Right renal cortex interstitium (tissue), 3 donors: ENCODE measurements at regions not wholly inside any gene's neighbourhood (a gene's known extent, or its start where the extent isn't known, plus 50 kb on each side); places are given as distances from the start of the nearest gene placed in this dataset.
"Not testable (repeated sequence)": the region's sequence is repeated elsewhere in the genome, so short reads cannot be mapped to it uniquely, and the experiment has no call there.

Experiments used
- DNase-seq, 3 donors: peaks; one replicate each; pipeline ENCODE4 v3.0.0-alpha.2; 2013; ENCODE audit warnings: low read depth in 3 of 3, low spot score in 2 of 3

DNA sequence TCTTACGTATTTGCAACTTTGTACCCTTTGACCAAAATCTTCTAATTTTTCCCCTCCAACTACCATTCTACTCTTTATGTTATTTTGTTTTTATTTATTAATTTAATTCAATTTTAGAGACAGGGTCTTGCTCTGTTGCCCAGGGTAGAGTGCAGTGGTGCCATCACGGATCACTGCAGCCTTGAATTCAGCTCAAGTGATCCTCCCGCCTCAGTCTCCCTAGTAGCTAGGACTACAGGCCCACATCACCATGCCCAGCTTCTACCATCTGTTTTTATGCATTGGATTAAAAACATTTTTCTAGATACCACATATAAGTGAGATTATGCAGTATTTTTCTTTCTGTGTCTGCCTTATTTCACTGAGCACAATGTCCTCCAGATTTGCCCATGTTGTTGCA lies 2912.5 kb downstream of the RPIA start:
- DNase-seq = not testable (repeated sequence)

DNA sequence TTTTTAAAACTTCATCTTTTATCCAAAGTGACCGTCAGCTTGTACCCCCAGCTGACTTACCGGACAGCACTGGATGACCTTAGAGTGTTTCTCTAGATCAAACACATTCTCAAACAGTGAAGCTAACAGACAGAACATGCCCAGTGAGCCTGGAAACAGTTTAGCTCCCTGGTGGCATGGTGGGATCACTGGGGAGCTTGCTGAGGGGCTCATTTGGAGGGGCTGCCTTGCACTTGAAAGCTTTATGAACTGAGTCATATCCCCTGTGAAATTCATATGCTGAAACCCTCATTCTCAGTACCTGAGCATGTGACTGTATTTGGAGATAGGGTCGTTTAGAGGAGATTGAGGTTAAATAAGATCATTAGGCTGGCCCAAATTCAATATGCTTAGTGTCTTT lies 2913.2 kb downstream of the RPIA start:
- not testable (repeated sequence) for DNase-seq

DNA sequence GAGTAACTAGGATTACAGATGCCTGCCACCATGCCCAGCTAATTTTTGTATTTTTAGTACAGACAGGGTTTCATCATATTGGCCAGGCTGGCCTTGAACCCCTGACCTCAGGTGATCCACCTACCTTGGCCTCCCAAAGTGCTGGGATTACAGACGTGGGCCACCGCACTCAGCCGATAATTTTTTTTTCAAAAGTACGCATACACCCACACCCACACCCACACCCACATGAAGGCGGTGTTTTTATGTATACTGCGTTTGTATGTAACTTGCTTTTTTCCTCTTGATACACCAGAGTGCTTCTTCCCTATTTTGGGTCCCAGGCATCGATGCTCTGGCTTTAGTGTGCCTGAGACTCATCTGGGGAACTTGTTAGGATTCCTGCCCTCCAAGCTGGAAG lies 2932.3 kb downstream of the RPIA start:
- not testable (repeated sequence) for DNase-seq

- DNase-seq = not testable (repeated sequence)
Measured at GRCh38 chr2:91628471-91628870, 2937.0 kb downstream of the RPIA start.

DNA sequence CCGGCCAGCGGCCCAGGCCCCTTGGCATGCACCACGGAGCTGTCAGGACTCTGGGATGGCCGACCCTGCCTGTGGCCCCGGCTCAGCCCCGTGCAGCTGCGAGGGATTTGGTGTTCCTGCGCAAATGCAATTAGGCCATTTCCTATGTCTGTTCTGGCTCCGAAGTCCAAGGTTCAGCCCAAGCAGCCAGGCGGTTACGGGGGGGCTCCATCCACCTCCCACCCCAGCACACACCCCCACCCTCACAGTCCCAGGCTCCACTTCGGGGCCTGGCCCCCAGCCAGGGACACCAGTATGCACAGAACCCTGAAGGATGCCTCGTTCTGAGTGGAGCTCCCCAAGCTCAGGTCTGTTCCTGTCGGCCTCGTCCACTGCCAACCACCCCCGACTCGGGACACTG lies 2965.7 kb downstream of the RPIA start:
- DNase-seq = not testable (repeated sequence)

- not testable (repeated sequence) for DNase-seq
Measured at GRCh38 chr2:91658336-91658735, 2966.9 kb downstream of the RPIA start.

- not testable (repeated sequence) for DNase-seq
Measured at GRCh38 chr2:91659189-91659916, 2967.9 kb downstream of the RPIA start.

DNA sequence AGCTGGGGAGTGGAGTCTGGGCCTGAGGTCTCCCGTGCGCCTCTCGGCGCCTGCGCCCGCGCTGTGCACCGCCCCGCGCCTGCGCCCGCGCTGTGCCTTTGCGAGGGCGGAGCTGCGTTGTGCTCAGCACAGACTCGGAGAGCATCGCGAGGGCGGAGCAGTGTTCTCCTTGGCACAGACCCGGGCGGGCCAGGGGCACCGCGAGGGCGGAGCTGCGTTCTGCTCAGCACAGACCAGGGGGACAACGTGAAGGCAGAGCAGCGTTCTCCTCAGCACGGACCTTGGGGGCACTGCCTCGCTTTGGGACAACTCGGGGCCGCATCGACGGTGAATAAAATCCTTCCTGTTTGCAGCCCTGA lies 2968.4 kb downstream of the RPIA start:
- DNase-seq = not testable (repeated sequence)

- DNase-seq = not testable (repeated sequence)
Measured at GRCh38 chr2:91667341-91667740, 2975.9 kb downstream of the RPIA start.

- not testable (repeated sequence) for DNase-seq
Measured at GRCh38 chr2:91685541-91685940, 2994.1 kb downstream of the RPIA start.

DNA sequence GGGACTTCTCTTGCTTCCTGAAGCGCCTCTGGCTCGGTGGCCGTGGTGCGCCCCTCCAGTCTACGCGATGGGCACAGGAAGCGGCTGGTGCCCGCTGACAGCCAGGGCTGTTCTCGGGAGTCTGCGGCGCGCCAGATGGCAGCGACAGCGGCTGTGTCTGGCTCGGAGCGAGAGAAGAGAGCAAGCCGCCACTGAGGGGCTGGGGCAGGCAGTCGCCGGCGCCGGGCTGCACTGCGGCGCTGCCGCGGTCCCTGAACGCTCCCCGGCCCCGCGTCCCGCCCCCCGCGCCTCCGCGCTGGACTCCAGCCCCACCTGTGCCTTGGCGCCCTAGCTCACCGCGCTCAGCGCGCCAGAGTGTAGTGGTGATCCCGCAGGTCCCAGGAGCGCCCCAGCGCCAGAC lies 2994.6 kb downstream of the RPIA start:
- DNase-seq = not testable (repeated sequence)
